HG03097 (cell line): ENCODE measurements at regions not wholly inside any gene's neighbourhood (a gene's known extent, or its start where the extent isn't known, plus 50 kb on each side); places are given as distances from the start of the nearest gene placed in this dataset.
"Not testable (repeated sequence)": the region's sequence is repeated elsewhere in the genome, so short reads cannot be mapped to it uniquely, and the experiment has no call there.

Source experiments
- ATAC-seq: cut with Tn5 transposase; IDR thresholded peaks from one replicate; pipeline ENCODE4 v1.9.1; 2021; ENCODE audit not compliant: unreplicated experiment, low FRiP score

DNA sequence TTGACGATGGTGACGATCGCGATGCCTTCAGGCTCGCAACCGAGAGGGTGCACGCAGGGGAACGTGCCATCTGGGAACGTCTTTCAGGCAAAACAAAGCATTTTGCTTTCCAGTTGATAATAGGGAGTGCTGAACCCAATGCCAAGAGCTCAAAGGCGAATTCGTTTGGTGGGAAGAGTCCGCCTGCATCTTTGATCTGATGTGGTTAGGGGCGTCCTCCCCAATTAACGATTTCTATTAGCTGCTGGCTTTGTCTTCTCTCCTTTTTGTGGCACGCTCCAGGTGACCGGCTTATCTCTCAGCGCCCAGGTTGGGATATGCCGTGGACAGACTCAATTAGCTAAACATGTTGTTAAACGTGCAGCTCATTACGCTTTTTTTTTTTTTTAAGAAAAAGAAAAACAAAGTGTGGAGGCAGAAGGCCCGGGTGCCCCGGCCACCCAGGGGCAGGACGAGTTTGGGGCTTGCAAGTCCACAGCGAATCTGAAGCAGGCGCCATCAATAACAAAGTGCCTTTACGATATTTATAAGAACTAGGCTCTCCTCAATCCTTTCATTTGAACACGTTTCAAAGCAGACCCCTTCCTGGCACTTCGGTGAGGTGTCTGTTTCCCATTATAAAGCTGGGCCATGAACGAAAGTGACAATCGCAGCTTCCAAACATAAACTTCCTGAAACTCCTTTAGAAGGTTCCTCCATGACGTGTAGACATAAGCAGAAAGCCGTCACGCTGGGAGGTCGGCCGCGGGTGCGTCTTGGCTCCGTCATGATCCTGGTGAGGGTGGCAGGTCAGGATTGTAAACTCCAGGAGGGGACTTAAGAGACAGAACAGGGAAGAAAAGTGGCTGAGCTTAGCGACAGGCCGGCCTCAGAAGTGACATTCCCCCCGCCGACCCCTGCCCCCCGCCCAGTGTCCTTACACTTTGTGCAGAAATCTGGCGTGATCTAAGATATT, 155.3 kb downstream of the LAT start:
- not testable (repeated sequence) for ATAC-seq

DNA sequence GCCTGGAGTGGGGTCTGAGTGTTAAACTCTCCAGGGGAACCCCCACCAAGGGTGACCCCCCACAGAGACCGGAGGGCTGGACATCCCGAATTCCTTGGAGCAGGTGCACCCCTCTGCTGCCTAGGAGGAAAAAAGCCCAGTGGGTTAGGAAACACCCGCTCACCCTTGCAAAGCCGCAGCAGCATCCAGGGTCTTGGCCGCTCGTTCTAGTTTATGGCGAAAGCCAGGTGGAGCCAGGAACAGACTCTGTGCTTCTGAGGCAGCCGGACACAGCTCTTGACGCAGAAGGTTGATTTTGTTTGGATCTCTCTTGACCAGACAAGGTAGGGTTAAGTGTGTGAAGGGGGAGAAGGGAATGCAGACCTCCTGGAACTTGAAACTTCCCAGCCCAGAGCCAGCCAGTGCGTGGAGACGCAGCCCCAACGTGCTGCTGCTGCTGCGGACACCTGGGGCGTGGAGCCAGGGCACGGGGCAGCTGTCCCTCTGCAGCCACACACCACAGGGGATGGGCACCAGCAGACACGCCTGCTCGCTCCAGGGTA, 154.5 kb downstream of the LAT start:
- no peak for ATAC-seq

DNA sequence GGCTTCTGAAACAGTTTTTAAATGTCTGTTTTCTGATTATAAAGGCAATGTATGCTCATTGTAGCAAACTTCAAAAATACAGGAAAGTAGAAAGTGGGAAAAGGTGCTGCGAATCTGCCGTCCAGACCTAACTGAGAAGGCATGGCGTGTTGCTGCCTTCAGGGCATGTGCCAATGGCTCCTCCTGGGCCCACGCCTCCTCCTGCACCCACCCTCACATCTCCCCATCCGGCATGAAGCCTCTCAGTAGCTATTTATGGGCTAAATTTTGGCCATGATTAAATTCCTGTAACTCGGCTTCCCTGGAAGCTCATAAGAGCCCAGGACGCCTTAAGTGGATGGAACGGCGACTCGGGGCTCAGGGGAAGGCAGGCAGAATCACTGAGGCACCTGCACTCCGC, 153.8 kb downstream of the LAT start:
- ATAC-seq: not testable (repeated sequence)

DNA sequence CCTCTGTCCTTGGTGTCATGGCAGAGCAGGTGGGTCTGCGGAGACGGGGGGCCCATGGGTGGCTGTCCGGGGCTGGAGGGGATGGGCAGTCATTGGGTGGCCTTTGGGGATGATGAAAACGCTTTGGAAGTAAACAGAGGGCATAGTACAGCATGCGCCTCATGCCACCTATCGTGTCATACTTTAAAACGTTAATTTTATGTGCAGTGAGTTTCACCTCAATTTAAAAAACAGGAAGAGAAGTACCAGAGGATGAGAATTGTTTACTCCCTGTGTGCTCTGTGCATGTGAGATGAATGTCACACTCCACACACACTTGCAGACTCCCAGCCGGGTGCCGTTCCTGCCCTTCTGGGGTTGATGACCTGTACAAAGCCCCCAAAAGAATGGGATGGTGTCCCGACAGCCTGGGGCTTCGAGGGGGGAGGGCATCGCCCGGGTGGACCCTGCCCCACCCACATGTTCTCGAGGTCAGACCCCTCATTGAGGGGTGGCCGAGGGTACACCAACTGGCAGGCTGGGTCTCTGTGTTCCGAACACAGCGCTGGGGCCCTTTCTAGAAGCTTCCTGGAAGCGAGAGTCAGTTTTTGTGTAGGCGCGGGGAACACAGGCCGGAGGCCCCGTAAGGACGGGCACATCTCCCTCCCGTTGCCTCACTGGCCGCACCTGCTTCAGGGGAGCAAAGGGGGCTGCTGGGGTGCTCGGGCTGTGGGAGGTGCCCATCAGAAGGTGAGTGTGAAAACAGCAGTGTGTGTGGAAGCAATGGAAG, 153.2 kb downstream of the LAT start:
- ATAC-seq: not testable (repeated sequence)

DNA sequence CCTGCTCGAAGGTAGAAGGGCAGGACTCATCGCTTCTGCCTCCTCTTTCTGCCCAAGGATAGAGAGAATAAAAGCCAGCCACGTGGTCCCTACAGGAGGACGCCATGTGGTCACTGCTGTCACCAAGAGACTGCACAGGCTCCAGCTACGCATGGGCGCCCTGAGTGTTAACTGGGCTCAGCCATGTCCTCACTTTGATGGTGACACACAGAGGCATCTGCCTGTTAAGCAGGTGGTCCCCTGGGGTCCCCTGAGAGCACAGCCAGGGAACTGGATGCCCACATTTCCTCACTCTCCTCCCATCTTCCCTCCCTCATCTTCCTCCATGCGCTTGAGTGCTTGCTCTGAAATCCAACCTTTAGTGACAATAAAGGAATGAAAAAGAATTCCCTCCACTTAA, 152.6 kb downstream of the LAT start:
- ATAC-seq: not testable (repeated sequence)

DNA sequence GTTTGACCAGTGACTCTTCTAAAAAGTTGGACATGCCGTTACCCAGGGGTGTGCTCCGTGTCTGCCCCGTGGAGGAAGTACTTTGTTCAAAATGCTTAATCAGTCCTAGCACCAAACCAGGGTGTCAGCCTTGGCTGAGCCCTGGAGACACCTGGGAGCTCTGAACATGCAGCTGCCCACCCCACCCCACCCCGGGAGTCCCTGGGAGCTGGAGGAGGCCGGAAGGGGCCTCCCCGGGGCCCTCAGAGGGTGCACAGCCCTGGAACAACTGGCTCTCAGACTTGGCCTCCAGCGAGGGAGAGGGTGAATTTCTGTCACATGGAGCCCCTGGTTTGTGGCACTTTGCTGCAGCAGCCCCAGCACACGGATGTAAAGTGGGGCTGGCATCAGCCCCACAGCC, 152.1 kb downstream of the LAT start:
- ATAC-seq: not testable (repeated sequence)

DNA sequence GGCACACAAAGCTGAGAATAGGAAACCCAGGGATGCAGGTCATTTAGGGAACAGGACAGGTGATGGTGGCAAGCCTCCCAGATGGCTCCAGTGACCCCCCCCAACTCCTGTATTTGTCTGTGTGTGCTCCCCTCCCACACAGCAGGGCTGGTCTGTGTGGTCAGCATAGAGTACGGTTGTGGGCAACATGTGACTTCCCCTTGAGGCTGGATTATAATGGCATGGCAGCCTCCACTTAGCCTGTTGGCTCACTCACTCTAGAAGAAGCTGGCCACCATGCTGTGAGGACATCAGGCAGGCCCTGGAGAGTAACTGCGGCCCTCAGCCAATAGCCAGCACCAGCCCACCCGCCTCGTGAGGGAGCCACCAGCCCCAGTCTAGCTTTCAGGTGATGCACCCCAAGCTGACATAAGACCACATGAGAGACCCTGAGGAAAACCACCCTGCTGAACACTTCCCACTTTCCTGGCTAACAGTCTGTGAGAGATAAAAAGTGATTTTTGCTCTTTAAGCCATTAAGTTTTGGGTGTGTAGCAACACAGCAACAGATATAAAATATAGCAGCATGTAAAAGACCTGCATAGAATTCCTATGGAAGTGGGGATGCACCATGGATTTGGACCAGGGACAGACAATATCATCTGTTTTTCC, 151.3 kb downstream of the LAT start:
- not testable (repeated sequence) for ATAC-seq

DNA sequence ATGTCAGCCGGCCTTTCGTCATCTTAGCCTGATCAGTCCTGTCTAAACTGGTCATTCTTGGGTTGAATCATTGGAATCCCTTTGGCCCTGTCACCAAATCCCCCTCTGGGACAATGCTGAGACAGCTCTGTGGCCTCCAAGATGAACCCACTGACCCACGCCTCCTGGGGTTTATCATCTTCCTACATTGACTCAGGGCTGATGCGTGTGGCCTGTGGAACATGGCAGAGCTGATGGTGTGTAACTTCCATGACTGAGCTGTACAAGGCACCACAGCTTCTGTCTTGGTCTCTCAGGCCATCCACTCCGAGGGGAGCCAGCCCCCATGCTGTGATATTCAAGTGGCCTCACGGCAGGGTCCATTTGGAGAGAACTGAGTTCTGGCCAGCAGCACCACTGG, 150.2 kb downstream of the LAT start:
- not testable (repeated sequence) for ATAC-seq

DNA sequence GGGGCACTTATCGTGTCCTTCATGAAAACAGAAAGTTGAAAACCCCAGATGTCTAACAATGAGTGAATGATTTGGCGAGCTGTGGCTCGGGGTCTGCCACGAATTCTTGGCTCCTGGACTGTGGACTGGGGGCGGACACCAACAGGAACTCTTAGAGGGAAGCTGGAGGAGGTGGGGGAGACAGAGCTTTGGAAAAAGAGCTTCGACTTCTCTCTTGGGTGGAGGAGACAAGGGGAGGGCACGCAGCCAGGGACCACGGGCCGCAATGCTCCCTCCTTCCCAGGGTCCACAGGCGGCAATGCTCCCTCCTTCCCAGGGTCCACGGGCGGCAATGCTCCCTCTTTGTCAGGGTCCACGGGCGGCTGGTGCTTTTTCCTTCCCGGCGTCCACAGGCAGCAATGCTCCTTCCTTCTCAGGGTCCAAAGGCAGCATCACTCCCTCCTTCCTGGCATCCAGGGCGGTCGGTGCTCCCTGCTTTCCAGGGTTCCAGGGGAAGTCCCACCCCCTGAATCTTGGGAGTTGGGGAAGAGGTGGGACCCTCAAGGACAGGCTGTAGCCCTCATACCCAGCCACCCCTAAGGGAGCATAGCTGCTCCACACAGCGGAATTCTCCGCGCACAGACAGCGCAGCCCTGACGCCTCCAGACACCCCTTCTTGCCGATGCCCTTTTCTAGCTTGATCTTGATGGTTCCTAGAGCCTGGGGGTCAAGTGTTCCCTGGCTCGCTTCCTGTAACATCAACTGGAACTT, 149.0 kb downstream of the LAT start:
- not testable (repeated sequence) for ATAC-seq

DNA sequence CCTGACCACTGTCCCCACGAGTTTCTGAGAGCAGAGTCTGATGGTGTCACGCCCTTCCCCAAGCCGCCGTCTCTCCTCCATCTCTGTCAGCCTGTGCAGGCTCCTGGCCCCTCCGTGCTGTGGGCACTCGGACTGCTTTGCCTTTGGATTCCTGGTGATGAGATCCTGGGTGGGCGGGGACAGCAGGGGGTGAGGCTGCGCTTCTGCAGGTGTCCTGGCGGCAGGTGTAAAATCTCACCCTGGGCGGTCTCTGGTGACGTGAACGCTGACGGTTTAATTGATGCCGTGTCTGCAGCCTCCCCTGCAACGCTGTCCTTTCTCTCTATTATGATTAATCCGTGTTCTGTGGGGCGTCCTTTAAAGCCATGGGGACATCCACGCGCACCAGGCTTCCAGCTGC, 148.0 kb downstream of the LAT start:
- not testable (repeated sequence) for ATAC-seq

DNA sequence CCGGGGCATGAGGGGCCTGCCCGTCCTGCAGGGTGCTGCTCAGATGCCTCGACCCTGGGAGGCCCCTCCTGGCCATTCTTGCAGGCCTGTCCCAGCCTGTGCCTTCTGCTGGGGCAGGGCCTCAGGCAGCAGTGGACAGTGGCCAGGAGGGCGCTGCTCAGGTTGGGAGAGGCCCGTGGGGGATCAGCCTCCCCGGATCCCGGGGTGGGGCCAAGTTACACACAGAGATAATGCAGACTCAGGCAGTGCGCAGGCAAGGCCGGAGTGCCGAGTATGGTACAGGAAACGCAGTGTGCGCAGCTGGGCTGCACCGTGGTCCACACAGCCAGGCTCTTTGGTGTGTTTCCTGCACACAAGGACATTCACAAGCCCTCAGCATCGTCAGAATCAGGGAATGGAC, 147.6 kb downstream of the LAT start:
- not testable (repeated sequence) for ATAC-seq

DNA sequence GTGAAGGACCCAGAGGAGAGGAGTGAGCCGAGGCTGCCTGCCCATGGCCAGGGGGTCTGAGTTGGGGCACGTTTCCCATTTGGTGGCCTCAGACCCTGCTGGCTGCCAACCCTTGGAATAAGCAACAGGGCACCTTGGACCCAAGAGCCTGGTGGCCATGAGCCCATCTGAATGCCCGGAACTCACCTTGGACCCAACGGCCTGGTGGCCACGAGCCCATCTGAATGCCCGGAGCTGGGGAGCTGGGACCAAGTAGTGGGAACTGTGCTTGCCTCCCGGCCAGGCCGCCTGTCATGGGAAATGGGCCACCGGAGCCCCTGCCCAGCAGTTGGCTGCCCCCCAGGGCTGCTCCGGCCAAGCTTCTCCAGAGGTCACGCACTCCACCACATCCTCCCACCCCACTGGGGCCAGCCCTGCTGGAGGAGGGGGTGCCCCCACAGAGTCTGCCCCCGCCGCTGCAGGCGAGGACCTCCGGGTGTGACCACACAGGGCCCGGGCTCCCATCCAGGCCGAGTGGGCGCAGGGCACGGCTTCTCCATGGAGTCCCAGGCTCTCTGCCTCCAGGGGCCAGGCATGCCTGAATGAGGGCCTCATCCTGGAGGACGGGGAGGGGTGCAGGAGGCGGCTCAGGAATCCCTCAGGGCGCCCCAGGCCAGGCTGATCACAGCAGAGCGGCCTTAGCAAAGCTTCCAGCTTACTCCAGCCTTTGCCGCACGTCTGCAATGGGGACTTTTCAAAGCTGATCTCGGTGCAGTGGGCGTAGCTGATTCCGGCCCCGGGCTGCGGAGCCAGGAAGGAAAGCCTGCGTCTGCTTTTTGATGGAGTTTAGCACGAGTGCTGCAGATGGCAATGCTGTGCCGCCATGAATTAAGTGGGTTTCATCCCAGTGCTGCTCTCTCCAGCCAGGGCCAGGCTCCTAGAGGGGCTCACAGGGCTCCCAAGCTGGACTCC, 146.3 kb downstream of the LAT start:
- not testable (repeated sequence) for ATAC-seq

DNA sequence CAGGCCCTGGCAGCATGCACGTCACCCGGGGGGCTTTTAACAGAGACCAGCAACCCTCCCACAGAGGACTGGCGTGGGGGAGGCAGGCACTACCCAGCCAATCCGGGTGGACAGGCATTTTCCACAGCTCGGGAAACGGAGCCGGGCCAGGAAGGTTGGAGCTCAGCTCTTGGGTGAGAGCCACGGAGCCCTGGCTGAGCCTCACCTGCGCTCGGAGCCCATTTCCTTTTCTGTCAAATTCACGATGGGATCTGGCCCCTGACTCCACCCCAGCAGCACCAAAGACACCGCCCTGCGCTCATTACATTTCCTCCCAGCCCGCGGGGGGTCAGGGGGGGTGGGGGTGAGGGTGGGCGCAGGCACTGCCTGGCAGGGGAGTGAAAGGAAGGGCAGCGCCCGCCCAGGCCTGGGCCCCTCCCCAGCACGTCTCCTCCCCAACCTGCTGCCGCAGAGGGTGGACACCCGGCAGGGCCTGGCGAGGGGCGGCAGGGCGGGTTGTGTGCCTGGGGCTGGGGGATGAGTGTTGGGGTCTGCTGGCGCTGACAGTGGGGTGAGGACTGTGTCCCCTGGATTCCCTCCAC, 145.4 kb downstream of the LAT start:
- not testable (repeated sequence) for ATAC-seq

DNA sequence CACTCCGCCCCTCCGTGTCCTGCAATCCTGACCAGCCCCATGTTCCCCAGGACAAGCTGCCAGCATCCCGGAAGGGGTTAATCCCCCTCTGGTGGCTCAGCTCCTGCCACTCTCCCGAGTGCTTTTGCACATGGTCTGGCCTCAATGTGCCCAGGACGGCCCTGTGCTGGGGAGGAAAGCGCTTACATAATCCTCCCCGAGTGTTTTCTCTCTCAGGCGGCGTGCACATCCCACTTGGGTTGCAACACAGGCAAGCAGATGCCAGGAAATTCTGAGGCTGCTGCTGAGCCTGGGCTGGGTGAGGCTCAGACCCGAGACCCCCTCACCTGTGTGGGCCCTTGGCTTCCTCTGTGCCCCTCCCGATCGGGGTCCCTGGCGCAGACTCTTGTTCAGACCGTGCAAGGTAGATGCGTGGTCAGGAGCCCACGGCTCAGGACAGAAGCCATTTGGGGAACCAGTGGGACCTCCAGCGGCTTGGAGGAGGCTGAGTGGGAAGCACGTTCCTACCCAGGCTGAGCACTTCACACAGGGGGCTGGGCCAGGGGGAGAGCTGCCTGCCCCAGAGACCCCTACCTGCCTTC, 144.7 kb downstream of the LAT start:
- ATAC-seq: not testable (repeated sequence)

DNA sequence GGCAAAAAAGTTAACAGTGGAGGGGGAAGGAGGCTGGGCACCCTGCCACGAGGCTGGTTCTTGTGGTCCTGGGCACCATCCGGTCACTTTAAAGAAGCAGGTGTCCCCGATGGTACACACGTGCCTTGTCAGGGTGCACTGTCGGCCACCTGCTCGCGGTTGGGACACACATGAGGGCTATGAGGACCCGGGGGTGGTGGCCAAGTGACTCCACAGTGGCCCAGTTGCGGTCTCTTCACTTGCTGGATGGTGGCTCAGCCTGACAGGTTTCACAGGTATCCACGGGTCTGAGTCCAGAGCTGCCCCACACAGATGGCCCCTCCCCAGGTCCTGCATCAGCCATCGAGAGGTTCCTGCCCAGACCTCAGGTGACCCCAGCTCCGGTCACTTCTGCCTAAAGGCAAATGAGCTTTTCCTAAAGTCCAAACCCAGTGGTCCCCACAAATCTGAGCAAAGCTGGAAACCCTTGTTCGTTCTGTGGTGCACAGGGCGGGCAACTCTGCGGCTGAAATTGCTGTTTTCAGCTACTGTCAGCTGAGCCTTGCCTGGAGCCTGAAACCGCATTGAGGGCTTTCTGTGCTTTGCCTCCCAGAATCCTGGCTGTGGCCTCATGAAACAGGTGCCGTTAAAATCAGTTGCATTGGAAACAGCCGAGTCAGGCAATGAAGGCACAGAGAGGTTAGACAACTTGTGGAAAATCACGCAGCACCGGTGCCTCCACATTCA, 144.0 kb downstream of the LAT start:
- ATAC-seq: not testable (repeated sequence)

DNA sequence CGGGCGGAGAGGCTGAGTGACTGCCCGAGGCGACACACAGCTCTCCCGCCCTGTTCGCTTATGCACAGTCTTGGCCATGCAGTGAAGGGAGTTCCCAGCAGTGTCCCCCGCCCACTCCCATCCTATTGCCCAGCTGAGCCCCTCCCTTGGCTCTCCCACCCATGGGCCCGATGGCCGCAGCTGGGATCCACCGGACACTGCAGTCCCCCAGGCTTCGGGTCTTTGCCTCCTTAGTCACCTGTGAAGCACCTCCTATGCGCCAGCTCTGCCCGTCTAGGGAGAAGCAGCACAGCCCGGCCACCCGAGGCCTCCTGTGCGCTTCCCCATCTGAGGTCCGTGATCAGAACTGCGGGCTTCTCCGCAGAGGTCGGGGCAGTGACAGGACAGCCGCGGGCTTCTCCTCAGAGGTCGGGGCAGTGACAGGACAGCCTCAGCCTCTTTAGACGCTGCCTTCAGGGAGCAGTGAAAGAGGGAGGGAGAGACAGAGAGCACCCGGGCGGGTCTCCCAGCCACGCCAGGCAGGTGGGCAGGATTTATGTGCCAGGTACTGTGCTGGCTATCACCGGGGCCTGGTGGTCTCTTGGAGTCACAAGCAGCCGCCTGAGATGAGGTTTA, 143.1 kb downstream of the LAT start:
- ATAC-seq: not testable (repeated sequence)

DNA sequence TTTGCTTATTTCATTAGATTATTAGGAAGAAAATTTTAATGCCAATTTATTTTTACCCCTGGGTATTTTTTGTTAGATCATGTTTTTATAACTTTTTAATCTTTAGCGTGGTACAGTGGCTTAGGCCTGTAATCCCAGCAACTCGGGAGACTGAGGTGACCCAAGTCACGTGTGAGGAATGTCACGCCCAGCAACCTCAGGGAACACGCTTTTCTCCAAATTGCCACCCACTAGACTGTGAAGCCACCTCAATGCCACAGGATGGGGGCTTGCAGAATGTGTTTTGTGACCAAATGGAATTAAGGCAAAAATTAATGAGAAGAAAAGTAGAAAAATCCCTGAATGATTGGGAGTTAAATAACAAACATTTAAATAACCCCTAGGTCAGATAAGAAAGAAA, 141.8 kb downstream of the LAT start:
- ATAC-seq: no peak
